ENCODE measurements at regions not wholly inside any gene's neighbourhood (a gene's known extent, or its start where the extent isn't known, plus 50 kb on each side); places are given as distances from the start of the nearest gene placed in this dataset.

DNA sequence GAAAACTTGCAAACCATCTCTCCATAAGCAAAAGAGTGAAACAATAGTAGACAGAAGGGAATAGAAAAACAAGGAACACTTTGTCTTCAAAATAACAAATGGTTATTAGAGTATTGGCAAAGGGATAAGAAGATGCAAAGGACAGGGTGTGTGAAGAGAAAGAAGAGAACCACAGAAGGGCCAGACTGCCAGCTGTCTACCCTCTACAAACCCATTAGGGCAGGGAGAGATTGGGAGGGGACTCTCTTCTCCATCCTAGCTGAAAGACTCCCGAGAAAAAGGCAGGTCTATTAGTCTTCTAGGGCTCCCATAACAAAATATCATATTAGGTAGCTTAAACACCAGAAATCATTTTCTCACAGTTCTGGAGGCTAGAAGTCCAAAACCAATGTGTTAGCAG is 292.8 kb downstream of the PTBP2 start:
- H3K27me3 ChIP-seq = no peaks in the 10 kb centered on the region
- no peak overlapping the region for H3K4me3 ChIP-seq
- intact Hi-C loops (cut with DNase I) = no loop called here
- no peaks in the 10 kb centered on the region for H3K36me3 ChIP-seq
- no peaks in the 10 kb centered on the region for H3K4me1 ChIP-seq
- H3K27ac ChIP-seq = no peak overlapping the region
- DNase-seq (no peak), ATAC-seq (no peak)
- H3K9me3 ChIP-seq = no peaks in the 10 kb centered on the region
- TF ChIP-seq, protein P1, sequence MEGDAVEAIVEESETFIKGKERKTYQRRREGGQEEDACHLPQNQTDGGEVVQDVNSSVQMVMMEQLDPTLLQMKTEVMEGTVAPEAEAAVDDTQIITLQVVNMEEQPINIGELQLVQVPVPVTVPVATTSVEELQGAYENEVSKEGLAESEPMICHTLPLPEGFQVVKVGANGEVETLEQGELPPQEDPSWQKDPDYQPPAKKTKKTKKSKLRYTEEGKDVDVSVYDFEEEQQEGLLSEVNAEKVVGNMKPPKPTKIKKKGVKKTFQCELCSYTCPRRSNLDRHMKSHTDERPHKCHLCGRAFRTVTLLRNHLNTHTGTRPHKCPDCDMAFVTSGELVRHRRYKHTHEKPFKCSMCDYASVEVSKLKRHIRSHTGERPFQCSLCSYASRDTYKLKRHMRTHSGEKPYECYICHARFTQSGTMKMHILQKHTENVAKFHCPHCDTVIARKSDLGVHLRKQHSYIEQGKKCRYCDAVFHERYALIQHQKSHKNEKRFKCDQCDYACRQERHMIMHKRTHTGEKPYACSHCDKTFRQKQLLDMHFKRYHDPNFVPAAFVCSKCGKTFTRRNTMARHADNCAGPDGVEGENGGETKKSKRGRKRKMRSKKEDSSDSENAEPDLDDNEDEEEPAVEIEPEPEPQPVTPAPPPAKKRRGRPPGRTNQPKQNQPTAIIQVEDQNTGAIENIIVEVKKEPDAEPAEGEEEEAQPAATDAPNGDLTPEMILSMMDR (IDR thresholded peaks at IDR 0.05) = no peak

GRCh38 chr1:97017895-97018294 is 296.3 kb downstream of the PTBP2 start:
- H3K36me3 ChIP-seq = no peaks in the 10 kb centered on the region
- H3K4me1 ChIP-seq = no peaks in the 10 kb centered on the region
- no peaks in the 10 kb centered on the region for H3K9me3 ChIP-seq
- H3K4me3 ChIP-seq = no peak overlapping the region
- H3K27ac ChIP-seq = no peak overlapping the region
- intact Hi-C loops (cut with DNase I) = no loop called here
- DNase-seq = no peak
- ATAC-seq = no peak
- TF ChIP-seq, protein P1 (IDR thresholded peaks at IDR 0.05) = no peak
- H3K27me3 ChIP-seq = no peaks in the 10 kb centered on the region

Measured in upper lobe of right lung (tissue), 1 donor.